ENCODE measurements at regions not wholly inside any gene's neighbourhood (a gene's known extent, or its start where the extent isn't known, plus 50 kb on each side); places are given as distances from the start of the nearest gene placed in this dataset.
"Not testable (repeated sequence)": the region's sequence is repeated elsewhere in the genome, so short reads cannot be mapped to it uniquely, and the experiment has no call there.

- Histone ChIP-seq H3K9ac (ENCODE audit: low read length) (no peak overlapping the region), H3K9me3 (ENCODE audit: control insufficient read depth, insufficient read depth, low read depth, low read length) (no peaks in the 10 kb centered on the region), H3K4me1 (ENCODE audit: control insufficient read depth, insufficient read depth, low read length) (no peaks in the 10 kb centered on the region), H3K4me3 (ENCODE audit: low read depth, low read length) (no peak overlapping the region), H3K27ac (ENCODE audit: low read depth, low read length) (no peak overlapping the region), H3K36me3 (ENCODE audit: control insufficient read depth, insufficient read depth, low read length) (no peaks in the 10 kb centered on the region), H3K27me3 (ENCODE audit: control insufficient read depth, insufficient read depth, low read length) (no peaks in the 10 kb centered on the region)
These were observed 410.2 kb downstream of the PSAT1 start for GRCh38 chr9:78707080-78707479.

- 0 out of 2 replicates have a peak, but pooled peaks cover 4% of the 10 kb centered on the region for H3K4me1 ChIP-seq (ENCODE audit: control insufficient read depth, insufficient read depth, low read length)
- no peaks in the 10 kb centered on the region for H3K36me3 ChIP-seq (ENCODE audit: control insufficient read depth, insufficient read depth, low read length)
- no peak overlapping the region for H3K27ac ChIP-seq (ENCODE audit: low read depth, low read length)
- H3K27me3 ChIP-seq (ENCODE audit: control insufficient read depth, insufficient read depth, low read length) = no peaks in the 10 kb centered on the region
- H3K9ac ChIP-seq (ENCODE audit: low read length) = no peak overlapping the region
- no peak overlapping the region for H3K4me3 ChIP-seq (ENCODE audit: low read depth, low read length)
- no peaks in the 10 kb centered on the region for H3K9me3 ChIP-seq (ENCODE audit: control insufficient read depth, insufficient read depth, low read depth, low read length)
These were observed 410.6 kb downstream of the PSAT1 start for GRCh38 chr9:78707481-78707991.

GRCh38 chr9:78712903-78713613, 416.1 kb downstream of the PSAT1 start:
- Histone ChIP-seq H3K27ac (ENCODE audit: low read depth, low read length) (no peak overlapping the region), H3K9me3 (ENCODE audit: control insufficient read depth, insufficient read depth, low read depth, low read length) (no peaks in the 10 kb centered on the region), H3K4me1 (ENCODE audit: control insufficient read depth, insufficient read depth, low read length) (0 out of 2 replicates have a peak, but pooled peaks cover 5% of the 10 kb centered on the region)

GRCh38 chr9:78713614-78714405, 416.9 kb downstream of the PSAT1 start:
- Histone ChIP-seq H3K27ac (ENCODE audit: low read depth, low read length) (no peak overlapping the region), H3K4me1 (ENCODE audit: control insufficient read depth, insufficient read depth, low read length) (0 out of 2 replicates have a peak, but pooled peaks cover 5% of the 10 kb centered on the region), H3K27me3 (ENCODE audit: control insufficient read depth, insufficient read depth, low read length) (no peaks in the 10 kb centered on the region), H3K9me3 (ENCODE audit: control insufficient read depth, insufficient read depth, low read depth, low read length) (no peaks in the 10 kb centered on the region), H3K9ac (ENCODE audit: low read length) (no peak overlapping the region), H3K36me3 (ENCODE audit: control insufficient read depth, insufficient read depth, low read length) (no peaks in the 10 kb centered on the region), H3K4me3 (ENCODE audit: low read depth, low read length) (no peak overlapping the region)

More at GRCh38 chr9:78712903-78713613, 416.1 kb downstream of the PSAT1 start:
- no peak overlapping the region for H3K9ac ChIP-seq (ENCODE audit: low read length)
- no peaks in the 10 kb centered on the region for H3K27me3 ChIP-seq (ENCODE audit: control insufficient read depth, insufficient read depth, low read length)
- H3K36me3 ChIP-seq (ENCODE audit: control insufficient read depth, insufficient read depth, low read length) = no peaks in the 10 kb centered on the region
- no peak overlapping the region for H3K4me3 ChIP-seq (ENCODE audit: low read depth, low read length)

- 0 out of 2 replicates have a peak, but pooled peaks cover 5% of the 10 kb centered on the region for H3K4me1 ChIP-seq (ENCODE audit: control insufficient read depth, insufficient read depth, low read length)
- H3K9ac ChIP-seq (ENCODE audit: low read length) = no peak overlapping the region
- no peak overlapping the region for H3K4me3 ChIP-seq (ENCODE audit: low read depth, low read length)
- no peaks in the 10 kb centered on the region for H3K36me3 ChIP-seq (ENCODE audit: control insufficient read depth, insufficient read depth, low read length)
- no peaks in the 10 kb centered on the region for H3K27me3 ChIP-seq (ENCODE audit: control insufficient read depth, insufficient read depth, low read length)
- no peak overlapping the region for H3K27ac ChIP-seq (ENCODE audit: low read depth, low read length)
- no peaks in the 10 kb centered on the region for H3K9me3 ChIP-seq (ENCODE audit: control insufficient read depth, insufficient read depth, low read depth, low read length)
These were observed 417.7 kb downstream of the PSAT1 start for GRCh38 chr9:78714576-78714975.

- not testable (repeated sequence) for H3K9ac ChIP-seq (ENCODE audit: low read length); H3K27me3 ChIP-seq (ENCODE audit: control insufficient read depth, insufficient read depth, low read length); H3K9me3 ChIP-seq (ENCODE audit: control insufficient read depth, insufficient read depth, low read depth, low read length); H3K4me1 ChIP-seq (ENCODE audit: control insufficient read depth, insufficient read depth, low read length); H3K36me3 ChIP-seq (ENCODE audit: control insufficient read depth, insufficient read depth, low read length); H3K4me3 ChIP-seq (ENCODE audit: low read depth, low read length); H3K27ac ChIP-seq (ENCODE audit: low read depth, low read length)
These were observed 422.1 kb downstream of the PSAT1 start for GRCh38 chr9:78719029-78719428.

GRCh38 chr9:78724896-78725295, 428.0 kb downstream of the PSAT1 start:
- 0 out of 2 replicates have a peak, but pooled peaks cover 6% of the 10 kb centered on the region for H3K9me3 ChIP-seq (ENCODE audit: control insufficient read depth, insufficient read depth, low read depth, low read length)
- H3K4me3 ChIP-seq (ENCODE audit: low read depth, low read length) = no peak overlapping the region
- no peaks in the 10 kb centered on the region for H3K27me3 ChIP-seq (ENCODE audit: control insufficient read depth, insufficient read depth, low read length)
- H3K9ac ChIP-seq (ENCODE audit: low read length) = no peak overlapping the region
- no peaks in the 10 kb centered on the region; the same call in 1 of the 2 replicates for H3K4me1 ChIP-seq (ENCODE audit: control insufficient read depth, insufficient read depth, low read length)
- no peak overlapping the region for H3K27ac ChIP-seq (ENCODE audit: low read depth, low read length)
- no peaks in the 10 kb centered on the region for H3K36me3 ChIP-seq (ENCODE audit: control insufficient read depth, insufficient read depth, low read length)

- Histone ChIP-seq H3K4me1 (ENCODE audit: control insufficient read depth, insufficient read depth, low read length) (no peaks in the 10 kb centered on the region; the same call in 1 of the 2 replicates), H3K27me3 (ENCODE audit: control insufficient read depth, insufficient read depth, low read length) (no peaks in the 10 kb centered on the region), H3K27ac (ENCODE audit: low read depth, low read length) (no peak overlapping the region), H3K9ac (ENCODE audit: low read length) (no peak overlapping the region), H3K4me3 (ENCODE audit: low read depth, low read length) (no peak overlapping the region), H3K9me3 (ENCODE audit: control insufficient read depth, insufficient read depth, low read depth, low read length) (0 out of 2 replicates have a peak, but pooled peaks cover 6% of the 10 kb centered on the region), H3K36me3 (ENCODE audit: control insufficient read depth, insufficient read depth, low read length) (no peaks in the 10 kb centered on the region)
These were observed 428.6 kb downstream of the PSAT1 start for GRCh38 chr9:78725503-78725902.

- Histone ChIP-seq H3K4me1 (ENCODE audit: control insufficient read depth, insufficient read depth, low read length) (no peaks in the 10 kb centered on the region), H3K27ac (ENCODE audit: low read depth, low read length) (no peak overlapping the region), H3K27me3 (ENCODE audit: control insufficient read depth, insufficient read depth, low read length) (no peaks in the 10 kb centered on the region), H3K4me3 (ENCODE audit: low read depth, low read length) (no peak overlapping the region), H3K9ac (ENCODE audit: low read length) (no peak overlapping the region), H3K9me3 (ENCODE audit: control insufficient read depth, insufficient read depth, low read depth, low read length) (no peaks in the 10 kb centered on the region), H3K36me3 (ENCODE audit: control insufficient read depth, insufficient read depth, low read length) (no peaks in the 10 kb centered on the region)
These were observed 448.4 kb downstream of the PSAT1 start for GRCh38 chr9:78745331-78745730.

- H3K27me3 ChIP-seq (ENCODE audit: control insufficient read depth, insufficient read depth, low read length) = no peaks in the 10 kb centered on the region
- H3K9me3 ChIP-seq (ENCODE audit: control insufficient read depth, insufficient read depth, low read depth, low read length) = no peaks in the 10 kb centered on the region
- no peak overlapping the region for H3K27ac ChIP-seq (ENCODE audit: low read depth, low read length)
- H3K4me1 ChIP-seq (ENCODE audit: control insufficient read depth, insufficient read depth, low read length) = no peaks in the 10 kb centered on the region
- H3K9ac ChIP-seq (ENCODE audit: low read length) = no peak overlapping the region
- H3K4me3 ChIP-seq (ENCODE audit: low read depth, low read length) = no peak overlapping the region
- H3K36me3 ChIP-seq (ENCODE audit: control insufficient read depth, insufficient read depth, low read length) = no peaks in the 10 kb centered on the region
These were observed 449.1 kb downstream of the PSAT1 start for GRCh38 chr9:78746010-78746409.

GRCh38 chr9:78753039-78753438, 456.1 kb downstream of the PSAT1 start:
- no peaks in the 10 kb centered on the region for H3K4me1 ChIP-seq (ENCODE audit: control insufficient read depth, insufficient read depth, low read length)
- no peak overlapping the region for H3K27ac ChIP-seq (ENCODE audit: low read depth, low read length)
- no peak overlapping the region for H3K4me3 ChIP-seq (ENCODE audit: low read depth, low read length)
- H3K36me3 ChIP-seq (ENCODE audit: control insufficient read depth, insufficient read depth, low read length) = no peaks in the 10 kb centered on the region
- H3K27me3 ChIP-seq (ENCODE audit: control insufficient read depth, insufficient read depth, low read length) = no peaks in the 10 kb centered on the region
- no peaks in the 10 kb centered on the region for H3K9me3 ChIP-seq (ENCODE audit: control insufficient read depth, insufficient read depth, low read depth, low read length)
- H3K9ac ChIP-seq (ENCODE audit: low read length) = no peak overlapping the region
